Activated T-cell treated with anti-CD3 and anti-CD28 coated beads, Interleukin-2, amount 50 U/mL, for 1 hour (primary cell): ENCODE measurements at regions not wholly inside any gene's neighbourhood (a gene's known extent, or its start where the extent isn't known, plus 50 kb on each side); places are given as distances from the start of the nearest gene placed in this dataset.

Source experiments
- DNase-seq: peaks from one replicate; pipeline ENCODE4 v3.0.0-alpha.2; 2020

- DNase-seq, result no peak
Observed at GRCh38 chr12:97182769-97183168, 275.7 kb downstream of the NEDD1 start.

- no peak for DNase-seq
Observed at GRCh38 chr12:97184127-97184773, 277.2 kb downstream of the NEDD1 start.

- no peak for DNase-seq
Observed at GRCh38 chr12:97185567-97185966, 277.0 kb upstream of the RMST start.

- DNase-seq, result no peak
Observed at GRCh38 chr12:97194546-97194945, 268.1 kb upstream of the RMST start.

- DNase-seq, result no peak
Observed at GRCh38 chr12:97200181-97200580, 262.4 kb upstream of the RMST start.

GRCh38 chr12:97203408-97203807 is 259.2 kb upstream of the RMST start:
- no peak for DNase-seq

- no peak for DNase-seq
Observed at GRCh38 chr12:97209997-97210396, 252.6 kb upstream of the RMST start.

- no peak for DNase-seq
Observed at GRCh38 chr12:97211416-97211930, 251.1 kb upstream of the RMST start.

- no peak for DNase-seq
Observed at GRCh38 chr12:97216848-97217247, 245.8 kb upstream of the RMST start.

- no peak for DNase-seq
Observed at GRCh38 chr12:97222391-97222790, 240.2 kb upstream of the RMST start.

- DNase-seq, result no peak
Observed at GRCh38 chr12:97223419-97223818, 239.2 kb upstream of the RMST start.

GRCh38 chr12:97229004-97229403 is 233.6 kb upstream of the RMST start:
- DNase-seq, result no peak

GRCh38 chr12:97235102-97235501 is 227.5 kb upstream of the RMST start:
- no peak for DNase-seq

GRCh38 chr12:97246368-97246767 is 216.2 kb upstream of the RMST start:
- no peak for DNase-seq

GRCh38 chr12:97250483-97250882 is 212.1 kb upstream of the RMST start:
- DNase-seq, result no peak

- no peak for DNase-seq
Observed at GRCh38 chr12:97257726-97258125, 204.9 kb upstream of the RMST start.

GRCh38 chr12:97259098-97259497 is 203.5 kb upstream of the RMST start:
- DNase-seq, result no peak

- DNase-seq, result no peak
Observed at GRCh38 chr12:97260786-97261185, 201.8 kb upstream of the RMST start.

- no peak for DNase-seq
Observed at GRCh38 chr12:97267166-97267565, 195.4 kb upstream of the RMST start.

- no peak for DNase-seq
Observed at GRCh38 chr12:97267594-97268202, 194.9 kb upstream of the RMST start.

- no peak for DNase-seq
Observed at GRCh38 chr12:97272471-97272870, 190.1 kb upstream of the RMST start.

- DNase-seq, result no peak
Observed at GRCh38 chr12:97274386-97274785, 188.2 kb upstream of the RMST start.

GRCh38 chr12:97275256-97275655 is 187.3 kb upstream of the RMST start:
- DNase-seq, result no peak

- no peak for DNase-seq
Observed at GRCh38 chr12:97275728-97276590, 186.6 kb upstream of the RMST start.
